PC-3 (cell line): ENCODE measurements at regions not wholly inside any gene's neighbourhood (a gene's known extent, or its start where the extent isn't known, plus 50 kb on each side); places are given as distances from the start of the nearest gene placed in this dataset.

Source experiments
- ATAC-seq: fragments of 200-7000 bp; cut with Tn5 transposase; 2 replicates; pipeline ENCODE4 v1.9.1; 2020; ENCODE audit warnings: mild to moderate bottlenecking, moderate library complexity
- BruUV-seq: library from RNA; stranded (reverse); fragments of 400-500 nt; replicated peaks from 2 replicates; lab custom pipeline; 2021; lab: Mats Ljungman, UMichigan
- CTCF ChIA-PET: fragments of 300-600 bp; sonication (Branson Sonifier 250); formaldehyde crosslinking; loops from one replicate; lab custom pipeline; 2022; ENCODE audit warnings: antibody characterized with exemption; lab: Charles Lee
- POLR2A ChIA-PET: fragments of 300-600 bp; sonication (Branson Sonifier 250); formaldehyde crosslinking; loops from one replicate; lab custom pipeline; 2022; ENCODE audit warnings: antibody characterized with exemption; ENCODE audit not compliant: unreplicated experiment; lab: Charles Lee
- DNase-seq: peaks from one replicate; pipeline ENCODE4 v3.0.0-alpha.2; 2015
- H2AFZ ChIP-seq: fragments of 300-600 bp; sonication (generic); 2 replicates; pipeline ENCODE4 v1.6.0; 2016; ENCODE audit warnings: antibody characterized with exemption, low read length
- H3F3A ChIP-seq: fragments of 300-600 bp; sonication (generic); one replicate; pipeline ENCODE4 v1.6.0; 2017; ENCODE audit warnings: antibody characterized with exemption, low read length, control low read depth, mild to moderate bottlenecking; ENCODE audit not compliant: unreplicated experiment
- H3K27ac ChIP-seq: fragments of 300-600 bp; sonication (generic); 2 replicates; pipeline ENCODE4 v1.5.1; 2016; ENCODE audit warnings: mild to moderate bottlenecking, low read length
- H3K27me3 ChIP-seq: fragments of 300-600 bp; sonication (generic); 2 replicates; pipeline ENCODE4 v1.6.1; 2016; ENCODE audit warnings: low read length, mixed read lengths
- H3K36me3 ChIP-seq: fragments of 300-600 bp; sonication (generic); 2 replicates; pipeline ENCODE4 v1.6.1; 2016; ENCODE audit warnings: low read depth, mixed run types, low read length, mixed read lengths
- H3K4me1 ChIP-seq: fragments of 300-600 bp; sonication (generic); 2 replicates; pipeline ENCODE4 v1.5.1; 2016; ENCODE audit warnings: low read length; ENCODE audit not compliant: insufficient read depth
- H3K4me2 ChIP-seq: fragments of 300-600 bp; sonication (generic); 2 replicates; pipeline ENCODE4 v1.6.0; 2016; ENCODE audit warnings: low read length
- H3K4me3 ChIP-seq: fragments of 300-600 bp; sonication (generic); 2 replicates; pipeline ENCODE4 v1.5.1; 2016; ENCODE audit warnings: mild to moderate bottlenecking, low read length, mixed read lengths
- H3K79me2 ChIP-seq: fragments of 300-600 bp; sonication (generic); 2 replicates; pipeline ENCODE4 v1.6.1; 2017; ENCODE audit warnings: low read length, mixed read lengths
- H3K9ac ChIP-seq: fragments of 300-600 bp; sonication (generic); 2 replicates; pipeline ENCODE4 v1.6.0; 2016; ENCODE audit warnings: mild to moderate bottlenecking, low read length
- H3K9me2 ChIP-seq: fragments of 300-600 bp; sonication (generic); replicated peaks from 2 replicates; pipeline ENCODE4 v1.6.1; 2016; ENCODE audit warnings: mixed run types, low read length, mixed read lengths
- H3K9me3 ChIP-seq: fragments of 300-600 bp; sonication (generic); 2 replicates; pipeline ENCODE4 v1.6.1; 2016; ENCODE audit warnings: low read length, mixed read lengths
- H4K20me1 ChIP-seq: fragments of 300-600 bp; sonication (generic); 2 replicates; pipeline ENCODE4 v1.6.1; 2016; ENCODE audit warnings: low read length, mixed read lengths
- EZH2 ChIP-seq: fragments of 300-600 bp; sonication (generic); IDR thresholded peaks from one replicate; pipeline ENCODE4 v1.6.1; 2017; ENCODE audit warnings: antibody characterized with exemption, mild to moderate bottlenecking, low read length; ENCODE audit not compliant: unreplicated experiment
- EZH2phosphoT487 ChIP-seq: fragments of 300-600 bp; sonication (generic); IDR thresholded peaks from 2 replicates; pipeline ENCODE4 v1.6.1; 2018; ENCODE audit warnings: mild to moderate bottlenecking, antibody characterized with exemption, low read length, borderline replicate concordance
- intact Hi-C: fragments of 100-400 bp; cut with micrococcal nuclease; formaldehyde crosslinking; loops from 2 replicates; pipeline ENCODE4 v1.9.0; 2023
- TF ChIP-seq, protein P1 (sequence below): fragments of 300-600 bp; sonication (generic); conservative IDR thresholded peaks from 2 replicates; pipeline ENCODE4 v1.5.1; 2017; ENCODE audit warnings: antibody characterized with exemption, low read depth, mild to moderate bottlenecking, low read length

DNA sequence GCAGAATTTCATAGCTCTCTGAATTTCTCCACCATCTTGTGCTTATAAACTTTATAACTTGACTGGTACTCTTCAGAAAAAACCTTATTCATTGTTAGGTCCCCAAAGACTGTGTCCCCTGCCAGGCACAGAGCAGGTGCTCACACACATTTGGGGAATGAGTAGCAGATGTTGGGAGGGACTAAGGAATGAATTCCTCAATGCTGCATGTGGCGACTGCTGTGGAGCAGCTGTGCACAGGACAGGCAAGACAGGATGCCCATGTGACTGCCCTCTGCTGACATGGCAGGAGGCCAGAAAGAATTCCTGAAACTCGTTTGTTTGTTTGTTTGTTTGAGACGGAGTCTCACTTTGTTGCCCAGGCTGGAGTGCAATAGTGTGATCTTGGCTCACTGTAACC is 122.3 kb upstream of the ITGA6 start:
- Histone ChIP-seq H3K27me3 (no peaks in the 10 kb centered on the region), H2AFZ (no peak overlapping the region), H3K27ac (no peak overlapping the region), H3K9me2 (no peaks in the 10 kb centered on the region), H3K4me2 (no peak overlapping the region), H3K4me1 (peaks cover 8% of the 10 kb centered on the region), H3F3A (no peaks in the 10 kb centered on the region), H3K9me3 (no peaks in the 10 kb centered on the region), H3K36me3 (no peaks in the 10 kb centered on the region), H3K4me3 (no peak overlapping the region), H3K9ac (no peak overlapping the region), H3K79me2 (no peaks in the 10 kb centered on the region), H4K20me1 (no peaks in the 10 kb centered on the region)
- BruUV-seq: no TSS peak
- intact Hi-C loops: no loop called here
- ChIA-PET POLR2A (no interaction called here), CTCF (no interaction called here)
- DNase-seq (no peak), ATAC-seq (no peak)
- TF ChIP-seq EZH2phosphoT487: no peak
- TF ChIP-seq, protein P1, sequence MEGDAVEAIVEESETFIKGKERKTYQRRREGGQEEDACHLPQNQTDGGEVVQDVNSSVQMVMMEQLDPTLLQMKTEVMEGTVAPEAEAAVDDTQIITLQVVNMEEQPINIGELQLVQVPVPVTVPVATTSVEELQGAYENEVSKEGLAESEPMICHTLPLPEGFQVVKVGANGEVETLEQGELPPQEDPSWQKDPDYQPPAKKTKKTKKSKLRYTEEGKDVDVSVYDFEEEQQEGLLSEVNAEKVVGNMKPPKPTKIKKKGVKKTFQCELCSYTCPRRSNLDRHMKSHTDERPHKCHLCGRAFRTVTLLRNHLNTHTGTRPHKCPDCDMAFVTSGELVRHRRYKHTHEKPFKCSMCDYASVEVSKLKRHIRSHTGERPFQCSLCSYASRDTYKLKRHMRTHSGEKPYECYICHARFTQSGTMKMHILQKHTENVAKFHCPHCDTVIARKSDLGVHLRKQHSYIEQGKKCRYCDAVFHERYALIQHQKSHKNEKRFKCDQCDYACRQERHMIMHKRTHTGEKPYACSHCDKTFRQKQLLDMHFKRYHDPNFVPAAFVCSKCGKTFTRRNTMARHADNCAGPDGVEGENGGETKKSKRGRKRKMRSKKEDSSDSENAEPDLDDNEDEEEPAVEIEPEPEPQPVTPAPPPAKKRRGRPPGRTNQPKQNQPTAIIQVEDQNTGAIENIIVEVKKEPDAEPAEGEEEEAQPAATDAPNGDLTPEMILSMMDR: no peak
- TF ChIP-seq EZH2: no peak

DNA sequence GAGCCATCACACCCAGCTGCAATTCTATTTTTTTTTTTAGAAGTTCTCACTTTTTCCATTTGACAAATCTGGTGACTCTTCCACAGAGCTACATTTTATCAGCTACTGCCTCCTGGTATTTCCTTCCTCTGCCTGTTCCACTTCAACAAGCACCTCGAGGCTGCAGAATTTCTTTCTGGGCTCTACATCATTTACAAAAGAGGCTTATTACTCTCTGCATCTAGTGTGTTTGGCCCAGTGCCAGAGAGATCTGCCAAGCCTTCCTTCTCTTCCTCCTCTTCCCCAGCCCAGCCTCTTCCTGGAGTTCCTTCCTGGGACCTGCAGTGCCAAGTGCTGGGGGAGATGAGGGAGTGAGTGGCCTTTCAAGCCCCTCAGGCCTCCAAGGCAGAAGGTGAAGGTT is 119.6 kb upstream of the ITGA6 start:
- Histone ChIP-seq H3K79me2 (no peaks in the 10 kb centered on the region), H3K9ac (no peak overlapping the region), H3K4me1 (peaks cover 4% of the 10 kb centered on the region; the same call in 1 of the 2 replicates), H3K4me3 (no peak overlapping the region), H3K9me3 (no peaks in the 10 kb centered on the region), H3K9me2 (no peaks in the 10 kb centered on the region), H3K27me3 (no peaks in the 10 kb centered on the region), H3K36me3 (no peaks in the 10 kb centered on the region), H3K4me2 (no peak overlapping the region), H3K27ac (no peak overlapping the region), H3F3A (no peaks in the 10 kb centered on the region), H2AFZ (0 out of 2 replicates have a peak overlapping the region, but pooled peaks have one; percentile 18), H4K20me1 (no peaks in the 10 kb centered on the region)
- intact Hi-C loops: no loop called here
- DNase-seq: no peak
- POLR2A ChIA-PET: interaction anchor here (0.6 to 0.9 kb wide), 2 partner anchors 171 to 386 kb away, joined by 4 to 6 read pairs; no protein-coding TSS in a partner anchor
- TF ChIP-seq, protein P1: no peak
- TF ChIP-seq EZH2: no peak
- no peak for TF ChIP-seq EZH2phosphoT487
- no peak; the same call in 1 of the 2 replicates for ATAC-seq
- BruUV-seq: no TSS peak
- CTCF ChIA-PET: no interaction called here

DNA sequence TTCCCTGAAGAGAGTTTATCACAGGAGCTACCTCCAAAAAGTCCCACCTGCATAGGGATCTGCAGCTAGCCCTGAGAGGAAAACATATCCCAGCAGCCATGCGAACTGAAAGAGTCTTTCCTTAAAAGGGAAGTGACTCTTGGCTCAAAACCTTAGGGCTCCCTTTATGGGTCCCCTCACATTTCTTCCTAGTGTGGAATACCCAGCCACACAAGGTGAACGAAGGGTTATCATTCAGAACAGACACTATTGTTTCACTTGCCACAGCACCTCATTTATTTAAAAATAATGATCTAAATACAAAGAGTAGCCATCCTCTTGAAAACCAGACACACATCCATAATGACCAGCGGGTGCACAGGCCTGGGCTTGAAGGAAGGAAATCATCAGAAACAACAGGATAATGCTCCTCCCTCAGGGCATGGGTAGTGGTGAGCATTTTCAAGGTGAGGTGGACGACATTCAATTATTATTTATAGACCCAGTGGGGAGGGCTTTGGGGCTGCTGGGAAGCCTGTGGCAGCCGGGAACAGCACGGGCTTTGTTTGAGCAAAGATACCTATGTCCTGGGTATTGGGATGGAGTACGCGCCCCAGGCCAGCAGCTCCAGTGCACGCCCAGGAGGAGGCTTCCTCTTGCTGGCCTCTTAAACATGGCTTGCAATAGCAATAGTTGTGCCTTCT is 119.0 kb upstream of the ITGA6 start:
- TF ChIP-seq EZH2phosphoT487 (no peak), EZH2 (no peak)
- TF ChIP-seq, protein P1: no peak
- ChIA-PET POLR2A (interaction anchor here (0.9 kb wide), 1 partner anchor 385 kb away, joined by 4 read pairs; no protein-coding TSS in a partner anchor), CTCF (no interaction called here)
- ATAC-seq: no peak
- Histone ChIP-seq H2AFZ (0 out of 2 replicates have a peak overlapping the region, but pooled peaks have one; percentile 18), H3K9ac (no peak overlapping the region), H3K4me3 (no peak overlapping the region), H4K20me1 (no peaks in the 10 kb centered on the region), H3K4me1 (peaks cover 4% of the 10 kb centered on the region; the same call in 1 of the 2 replicates), H3K27me3 (no peaks in the 10 kb centered on the region), H3K9me2 (no peaks in the 10 kb centered on the region), H3F3A (no peaks in the 10 kb centered on the region), H3K79me2 (no peaks in the 10 kb centered on the region), H3K36me3 (no peaks in the 10 kb centered on the region), H3K4me2 (no peak overlapping the region), H3K27ac (no peak overlapping the region), H3K9me3 (no peaks in the 10 kb centered on the region)
- no peak for DNase-seq
- BruUV-seq: no TSS peak
- intact Hi-C loops: no loop called here
